ENCODE measurements at regions not wholly inside any gene's neighbourhood (a gene's known extent, or its start where the extent isn't known, plus 50 kb on each side); places are given as distances from the start of the nearest gene placed in this dataset.
"Not testable (repeated sequence)": the region's sequence is repeated elsewhere in the genome, so short reads cannot be mapped to it uniquely, and the experiment has no call there.

DNA sequence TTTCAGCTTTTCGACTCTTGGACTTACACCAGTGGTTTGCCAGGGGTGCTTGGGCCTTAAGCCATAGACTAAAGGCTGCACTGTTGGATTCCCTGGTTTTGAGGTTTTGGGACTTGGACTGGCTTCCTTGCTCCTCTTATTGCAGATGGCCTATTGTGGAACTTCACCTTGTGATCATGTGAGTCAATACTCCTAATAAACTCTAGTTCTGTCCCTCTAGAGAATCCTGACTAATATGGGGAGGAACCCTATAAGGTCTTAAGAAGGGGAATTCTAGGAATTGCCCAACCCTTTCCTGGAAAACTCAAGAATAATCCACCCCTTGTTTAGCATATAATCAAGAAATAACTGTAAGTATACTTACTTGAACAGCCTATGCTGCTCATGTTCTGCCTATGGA is 491.8 kb downstream of the TMEM135 start:
- TF ChIP-seq, protein P1, sequence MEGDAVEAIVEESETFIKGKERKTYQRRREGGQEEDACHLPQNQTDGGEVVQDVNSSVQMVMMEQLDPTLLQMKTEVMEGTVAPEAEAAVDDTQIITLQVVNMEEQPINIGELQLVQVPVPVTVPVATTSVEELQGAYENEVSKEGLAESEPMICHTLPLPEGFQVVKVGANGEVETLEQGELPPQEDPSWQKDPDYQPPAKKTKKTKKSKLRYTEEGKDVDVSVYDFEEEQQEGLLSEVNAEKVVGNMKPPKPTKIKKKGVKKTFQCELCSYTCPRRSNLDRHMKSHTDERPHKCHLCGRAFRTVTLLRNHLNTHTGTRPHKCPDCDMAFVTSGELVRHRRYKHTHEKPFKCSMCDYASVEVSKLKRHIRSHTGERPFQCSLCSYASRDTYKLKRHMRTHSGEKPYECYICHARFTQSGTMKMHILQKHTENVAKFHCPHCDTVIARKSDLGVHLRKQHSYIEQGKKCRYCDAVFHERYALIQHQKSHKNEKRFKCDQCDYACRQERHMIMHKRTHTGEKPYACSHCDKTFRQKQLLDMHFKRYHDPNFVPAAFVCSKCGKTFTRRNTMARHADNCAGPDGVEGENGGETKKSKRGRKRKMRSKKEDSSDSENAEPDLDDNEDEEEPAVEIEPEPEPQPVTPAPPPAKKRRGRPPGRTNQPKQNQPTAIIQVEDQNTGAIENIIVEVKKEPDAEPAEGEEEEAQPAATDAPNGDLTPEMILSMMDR (IDR thresholded peaks at IDR 0.05), result no peak
- H3K9me3 ChIP-seq, result no peaks in the 10 kb centered on the region
- no peaks in the 10 kb centered on the region for H3K4me1 ChIP-seq
- no peak overlapping the region for H3K4me3 ChIP-seq
- intact Hi-C loops (cut with DNase I), result no loop called here
- ATAC-seq, result no peak
- DNase-seq, result no peak
- 80 to 88% (median 86%) methylated on average over 1 of the region's 1 CpG for WGBS, 3 donors
- no peaks in the 10 kb centered on the region for H3K27me3 ChIP-seq (ENCODE audit: insufficient read depth in 3 of 3, low read length in 2 of 3)
- H3K27ac ChIP-seq, result no peak overlapping the region
- H3K36me3 ChIP-seq (ENCODE audit: insufficient read depth in 1 of 2, low read depth in 1 of 2), result no peaks in the 10 kb centered on the region

DNA sequence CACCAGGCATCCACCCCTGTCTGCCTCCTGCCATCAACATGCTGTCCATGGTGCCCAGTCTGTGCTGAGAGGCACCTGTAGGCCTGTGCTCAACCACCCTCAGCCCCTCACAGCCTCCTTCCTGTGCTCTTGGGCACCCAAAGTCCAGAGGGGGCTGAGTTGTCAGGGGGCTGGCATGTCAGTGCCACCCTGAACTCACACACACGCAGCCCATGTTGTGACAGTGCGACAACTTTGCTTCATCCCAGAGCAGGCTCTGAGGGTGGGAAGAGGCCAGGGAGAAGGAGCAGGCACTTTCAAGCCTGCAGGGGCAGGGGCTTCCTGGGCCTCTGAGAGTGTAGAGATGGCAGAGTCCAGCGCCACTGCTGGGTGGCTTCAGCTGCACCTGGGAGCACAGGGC is 491.0 kb downstream of the TMEM135 start:
- H3K27ac ChIP-seq, result no peak overlapping the region
- DNase-seq, result no peak
- no peaks in the 10 kb centered on the region for H3K27me3 ChIP-seq (ENCODE audit: insufficient read depth in 3 of 3, low read length in 2 of 3)
- ATAC-seq, result no peak
- H3K9me3 ChIP-seq, result peaks cover 2% of the 10 kb centered on the region
- no peaks in the 10 kb centered on the region for H3K36me3 ChIP-seq (ENCODE audit: insufficient read depth in 1 of 2, low read depth in 1 of 2)
- TF ChIP-seq, protein P1 (IDR thresholded peaks at IDR 0.05), result no peak
- intact Hi-C loops (cut with DNase I), result no loop called here
- H3K4me3 ChIP-seq, result no peak overlapping the region
- H3K4me1 ChIP-seq, result no peaks in the 10 kb centered on the region
- WGBS, 3 donors, result 62 to 100% (median 96%) methylated on average over 3 of the region's 3 CpGs

GRCh38 chr11:87523276-87523675 is 485.5 kb downstream of the TMEM135 start:
- DNase-seq, result no peak
- intact Hi-C loops (cut with DNase I), result no loop called here
- ATAC-seq, result no peak
- H3K27ac ChIP-seq, result no peak overlapping the region
- no peaks in the 10 kb centered on the region for H3K27me3 ChIP-seq (ENCODE audit: insufficient read depth in 3 of 3, low read length in 2 of 3)
- H3K36me3 ChIP-seq (ENCODE audit: insufficient read depth in 1 of 2, low read depth in 1 of 2), result no peaks in the 10 kb centered on the region
- no peak overlapping the region for H3K4me3 ChIP-seq
- H3K4me1 ChIP-seq, result no peaks in the 10 kb centered on the region
- H3K9me3 ChIP-seq, result peaks cover 2% of the 10 kb centered on the region
- TF ChIP-seq, protein P1 (IDR thresholded peaks at IDR 0.05), result no peak

GRCh38 chr11:87518266-87518665 is 480.5 kb downstream of the TMEM135 start:
- intact Hi-C loops (cut with DNase I), result no loop called here
- ATAC-seq (no peak), DNase-seq (no peak)
- no peak overlapping the region for H3K27ac ChIP-seq
- WGBS, 3 donors, result 77 to 80% methylated on average over 1 of the region's 1 CpG; no CpG with 5 or more reads in 1 of the 3 donors
- H3K27me3 ChIP-seq (ENCODE audit: insufficient read depth in 3 of 3, low read length in 2 of 3), result no peaks in the 10 kb centered on the region
- H3K36me3 ChIP-seq (ENCODE audit: insufficient read depth in 1 of 2, low read depth in 1 of 2), result no peaks in the 10 kb centered on the region
- H3K9me3 ChIP-seq, result no peaks in the 10 kb centered on the region
- H3K4me1 ChIP-seq, result no peaks in the 10 kb centered on the region
- H3K4me3 ChIP-seq, result no peak overlapping the region
- TF ChIP-seq, protein P1 (IDR thresholded peaks at IDR 0.05), result no peak

- DNase-seq (no peak), ATAC-seq (no peak)
- Histone ChIP-seq H3K4me3 (no peak overlapping the region), H3K36me3 (ENCODE audit: insufficient read depth in 1 of 2, low read depth in 1 of 2) (no peaks in the 10 kb centered on the region), H3K27ac (no peak overlapping the region), H3K4me1 (no peaks in the 10 kb centered on the region), H3K27me3 (ENCODE audit: insufficient read depth in 3 of 3, low read length in 2 of 3) (no peaks in the 10 kb centered on the region), H3K9me3 (no peaks in the 10 kb centered on the region)
- TF ChIP-seq, protein P1 (IDR thresholded peaks at IDR 0.05), result no peak
- intact Hi-C loops (cut with DNase I), result no loop called here
These were observed 479.6 kb downstream of the TMEM135 start for GRCh38 chr11:87517351-87517750.

DNA sequence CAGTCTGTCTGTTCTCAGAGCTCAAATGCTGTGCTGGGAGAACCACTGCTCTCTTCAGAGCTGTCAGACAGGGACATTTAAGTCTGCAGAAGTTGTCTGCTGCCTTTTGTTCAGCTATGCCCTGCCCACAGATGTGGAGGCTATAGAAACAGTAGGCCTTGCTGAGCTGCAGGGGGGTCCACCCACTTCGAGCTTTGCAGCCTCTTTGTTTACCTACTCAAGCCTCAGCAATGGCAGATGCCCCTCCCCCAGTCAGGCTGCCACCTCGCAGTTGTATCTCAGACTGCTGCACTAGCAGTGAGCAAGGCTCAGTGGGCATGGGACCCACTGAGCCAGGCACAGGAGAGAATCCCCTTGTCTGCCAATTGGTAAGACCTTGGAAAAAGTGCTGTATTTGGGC is 470.0 kb downstream of the TMEM135 start:
- H3K27ac ChIP-seq; H3K4me3 ChIP-seq; H3K27me3 ChIP-seq (ENCODE audit: insufficient read depth in 3 of 3, low read length in 2 of 3); H3K4me1 ChIP-seq; H3K9me3 ChIP-seq; intact Hi-C loops (cut with DNase I); DNase-seq; ATAC-seq; H3K36me3 ChIP-seq (ENCODE audit: insufficient read depth in 1 of 2, low read depth in 1 of 2): not testable (repeated sequence)
- 4 to 19% (median 13%) methylated on average over 2 of the region's 2 CpGs for WGBS, 3 donors

DNA sequence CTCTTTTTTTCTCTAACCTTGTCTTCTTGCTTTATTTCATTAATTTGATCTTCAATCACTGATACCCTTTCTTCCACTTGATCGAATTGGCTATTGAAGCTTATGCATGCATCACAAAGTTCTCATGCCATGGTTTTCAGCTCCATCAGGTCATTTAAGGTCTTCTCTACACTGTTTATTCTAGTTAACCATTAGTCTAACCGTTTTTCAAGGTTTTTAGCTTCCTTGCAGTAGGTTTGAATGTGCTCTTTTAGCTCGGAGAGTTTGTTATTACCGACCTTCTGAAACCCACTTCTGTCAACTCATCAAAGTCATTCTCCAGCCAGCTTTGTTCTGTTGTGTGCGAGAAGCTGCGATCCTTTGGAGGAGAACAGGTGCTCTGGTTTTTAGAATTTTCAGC is 469.2 kb downstream of the TMEM135 start:
- 83 to 86% (median 85%) methylated on average over 6 of the region's 6 CpGs for WGBS, 3 donors
- intact Hi-C loops (cut with DNase I), result not testable (repeated sequence)

More for the DNA sequence above, 469.2 kb downstream of the TMEM135 start:
- ATAC-seq; H3K4me3 ChIP-seq; DNase-seq; H3K27me3 ChIP-seq (ENCODE audit: insufficient read depth in 3 of 3, low read length in 2 of 3); H3K27ac ChIP-seq; H3K4me1 ChIP-seq; H3K36me3 ChIP-seq (ENCODE audit: insufficient read depth in 1 of 2, low read depth in 1 of 2); H3K9me3 ChIP-seq: not testable (repeated sequence)

Data from psoas muscle (tissue), 7 donors.